ENCODE measurements at regions not wholly inside any gene's neighbourhood (a gene's known extent, or its start where the extent isn't known, plus 50 kb on each side); places are given as distances from the start of the nearest gene placed in this dataset.
A peak's percentile ranks its signal among the peaks of the same experiment; 100 is the strongest.

- peak; percentile 78 for DNase-seq
Observed at GRCh38 chr3:148042663-148043445, 633.7 kb downstream of the ZIC1 start.

GRCh38 chr3:148044151-148044550, 635.0 kb downstream of the ZIC1 start:
- no peak for DNase-seq

GRCh38 chr3:148054999-148055398, 642.7 kb upstream of the AGTR1 start:
- DNase-seq = no peak

GRCh38 chr3:148062590-148062989, 635.1 kb upstream of the AGTR1 start:
- DNase-seq = no peak

- DNase-seq = no peak
Observed at GRCh38 chr3:148066802-148067201, 630.9 kb upstream of the AGTR1 start.

GRCh38 chr3:148068466-148068865, 629.2 kb upstream of the AGTR1 start:
- DNase-seq = no peak

GRCh38 chr3:148070041-148070440, 627.7 kb upstream of the AGTR1 start:
- DNase-seq = no peak

GRCh38 chr3:148073721-148074456, 623.8 kb upstream of the AGTR1 start:
- no peak for DNase-seq

- DNase-seq = no peak
Observed at GRCh38 chr3:148074946-148075345, 622.8 kb upstream of the AGTR1 start.

GRCh38 chr3:148075771-148076716, 621.7 kb upstream of the AGTR1 start:
- peak; percentile 62 for DNase-seq

- peak; percentile 33 for DNase-seq
Observed at GRCh38 chr3:148077318-148077923, 620.3 kb upstream of the AGTR1 start.

- DNase-seq = no peak
Observed at GRCh38 chr3:148077965-148078364, 619.7 kb upstream of the AGTR1 start.

GRCh38 chr3:148078658-148079057, 619.0 kb upstream of the AGTR1 start:
- DNase-seq = peak; percentile 13

GRCh38 chr3:148079370-148079769, 618.3 kb upstream of the AGTR1 start:
- DNase-seq = peak; percentile 8

- no peak for DNase-seq
Observed at GRCh38 chr3:148081926-148082325, 615.8 kb upstream of the AGTR1 start.

- DNase-seq = no peak
Observed at GRCh38 chr3:148082506-148083280, 615.0 kb upstream of the AGTR1 start.

- no peak for DNase-seq
Observed at GRCh38 chr3:148083526-148084182, 614.0 kb upstream of the AGTR1 start.

- DNase-seq = no peak
Observed at GRCh38 chr3:148084931-148085330, 612.8 kb upstream of the AGTR1 start.

GRCh38 chr3:148087601-148088371, 609.9 kb upstream of the AGTR1 start:
- no peak for DNase-seq

GRCh38 chr3:148089171-148089570, 608.5 kb upstream of the AGTR1 start:
- no peak for DNase-seq

- no peak for DNase-seq
Observed at GRCh38 chr3:148090156-148090555, 607.5 kb upstream of the AGTR1 start.

Measured in EL (cell line).